IMR-90 (cell line): ENCODE measurements at regions not wholly inside any gene's neighbourhood (a gene's known extent, or its start where the extent isn't known, plus 50 kb on each side); places are given as distances from the start of the nearest gene placed in this dataset.

Experiments used
- ATAC-seq: fragments of 200-7000 bp; cut with Tn5 transposase; 2 replicates; pipeline ENCODE4 v1.9.1; 2020; ENCODE audit warnings: low read depth, mild to moderate bottlenecking, moderate library complexity
- BruUV-seq: library from RNA; stranded (reverse); fragments of 400-500 nt; replicated peaks from 2 replicates; lab custom pipeline; 2021; lab: Mats Ljungman, UMichigan
- CTCF ChIA-PET: fragments of 300-600 bp; formaldehyde crosslinking; extraction: SDS; loops from one replicate; lab custom pipeline; 2021; ENCODE audit warnings: antibody characterized with exemption; lab: Yijun Ruan, JAX
- POLR2A ChIA-PET: fragments of 300-600 bp; sonication (Branson Sonifier 250); formaldehyde crosslinking; loops from one replicate; lab custom pipeline; 2022; ENCODE audit warnings: antibody characterized with exemption; ENCODE audit not compliant: unreplicated experiment; lab: Charles Lee
- DNase-seq: peaks from one replicate; pipeline ENCODE4 v3.0.0; 2013
- H2AFZ ChIP-seq: replicated peaks from 2 replicates; pipeline ENCODE3; 2013; ENCODE audit warnings: low read length, mild to moderate bottlenecking; ENCODE audit not compliant: poor library complexity
- H2AK5ac ChIP-seq: 2 replicates; pipeline ENCODE4 v1.6.1; 2013; ENCODE audit warnings: low read depth, low read length, inconsistent platforms
- H2AK9ac ChIP-seq: replicated peaks from 2 replicates; pipeline ENCODE3; 2013; ENCODE audit warnings: mild to moderate bottlenecking, low read depth, low read length, moderate library complexity; ENCODE audit not compliant: poor library complexity
- H2BK120ac ChIP-seq: 2 replicates; pipeline ENCODE4 v1.6.1; 2013; ENCODE audit warnings: low read depth, low read length, inconsistent platforms
- H2BK15ac ChIP-seq: 3 replicates; pipeline ENCODE4 v1.6.1; 2013; ENCODE audit warnings: low read depth, low read length, inconsistent platforms
- H2BK20ac ChIP-seq: 2 replicates; pipeline ENCODE4 v1.6.1; 2013; ENCODE audit warnings: low read depth, mild to moderate bottlenecking, inconsistent platforms, low read length, moderate library complexity
- H2BK5ac ChIP-seq: 2 replicates; pipeline ENCODE4 v1.6.1; 2013; ENCODE audit warnings: mild to moderate bottlenecking, low read depth, low read length, inconsistent platforms; ENCODE audit not compliant: poor library complexity, severe bottlenecking
- H3K14ac ChIP-seq: replicated peaks from 2 replicates; pipeline ENCODE4 v1.6.1; 2013; ENCODE audit warnings: low read depth, low read length, inconsistent platforms
- H3K18ac ChIP-seq: 2 replicates; pipeline ENCODE4 v1.6.1; 2013; ENCODE audit warnings: low read depth, low read length, control low read depth
- H3K23ac ChIP-seq: 2 replicates; pipeline ENCODE4 v1.6.1; 2013; ENCODE audit warnings: low read depth, low read length, inconsistent platforms
- H3K27ac ChIP-seq: 2 replicates; pipeline ENCODE4 v1.5.1; 2013; ENCODE audit warnings: mild to moderate bottlenecking, control low read depth, low read length; ENCODE audit not compliant: insufficient read depth
- H3K27me3 ChIP-seq: 2 replicates; pipeline ENCODE4 v1.6.1; 2013; ENCODE audit warnings: low read length; ENCODE audit not compliant: control insufficient read depth, insufficient read depth
- H3K36me3 ChIP-seq: 2 replicates; pipeline ENCODE4 v1.6.1; 2013; ENCODE audit warnings: low read length, mixed read lengths; ENCODE audit not compliant: control insufficient read depth, insufficient read depth
- H3K4ac ChIP-seq: 2 replicates; pipeline ENCODE4 v1.6.1; 2013; ENCODE audit warnings: low read depth, low read length, inconsistent platforms
- H3K4me1 ChIP-seq: 2 replicates; pipeline ENCODE4 v1.6.1; 2013; ENCODE audit warnings: low read length, mixed read lengths; ENCODE audit not compliant: control insufficient read depth, insufficient read depth
- H3K4me2 ChIP-seq: 2 replicates; pipeline ENCODE4 v1.6.1; 2013; ENCODE audit warnings: low read depth, mild to moderate bottlenecking, control low read depth, low read length, moderate library complexity
- H3K4me3 ChIP-seq: 2 replicates; pipeline ENCODE4 v1.5.1; 2013; ENCODE audit warnings: low read depth, mild to moderate bottlenecking, control low read depth, low read length, moderate library complexity; ENCODE audit not compliant: insufficient read depth
- H3K56ac ChIP-seq: 2 replicates; pipeline ENCODE4 v1.6.1; 2013; ENCODE audit warnings: low read length, inconsistent platforms; ENCODE audit not compliant: insufficient read depth; ENCODE audit errors: extremely low read depth
- H3K79me1 ChIP-seq, 2 experiments: 2 replicates each; pipeline ENCODE4 v1.6.1; 2013; ENCODE audit warnings: low read length in 2 of 2, inconsistent platforms in 1 of 2, low read depth in 1 of 2
- H3K9ac ChIP-seq: 2 replicates; pipeline ENCODE4 v1.6.1; 2013; ENCODE audit warnings: low read depth, low read length, control low read depth
- H3K9me1 ChIP-seq: 2 replicates; pipeline ENCODE4 v1.6.1; 2013; ENCODE audit warnings: low read length, inconsistent platforms; ENCODE audit not compliant: insufficient read depth
- H3K9me3 ChIP-seq: 2 replicates; pipeline ENCODE4 v1.6.1; 2013; ENCODE audit warnings: low read length; ENCODE audit not compliant: control insufficient read depth, insufficient read depth
- H4K20me1 ChIP-seq: 2 replicates; pipeline ENCODE4 v1.6.1; 2013; ENCODE audit warnings: low read length, inconsistent platforms; ENCODE audit not compliant: insufficient read depth
- H4K5ac ChIP-seq: 2 replicates; pipeline ENCODE4 v1.6.1; 2013; ENCODE audit warnings: mild to moderate bottlenecking, low read depth, low read length, control low read depth
- H4K8ac ChIP-seq, 2 experiments: 2 replicates each; pipeline ENCODE4 v1.6.1; 2013; ENCODE audit warnings: low read depth in 2 of 2, low read length in 2 of 2, control low read depth in 1 of 2, inconsistent platforms in 1 of 2
- H4K91ac ChIP-seq: 2 replicates; pipeline ENCODE4 v1.6.1; 2013; ENCODE audit warnings: low read depth, low read length, inconsistent platforms; ENCODE audit not compliant: insufficient read depth
- BHLHE40 ChIP-seq: fragments of 150-350 bp; IDR thresholded peaks from 2 replicates; pipeline ENCODE4 v1.6.1; 2016; ENCODE audit warnings: mild to moderate bottlenecking, low read depth, low read length
- CEBPB ChIP-seq: IDR thresholded peaks from 2 replicates; pipeline ENCODE4 v1.6.1; 2012; ENCODE audit warnings: low read depth, low read length, improper control_type of control experiment
- CHD1 ChIP-seq: IDR thresholded peaks from 2 replicates; pipeline ENCODE4 v1.6.1; 2012; ENCODE audit warnings: low read depth, low read length, improper control_type of control experiment
- FOS ChIP-seq: fragments of 150-350 bp; IDR thresholded peaks from 2 replicates; pipeline ENCODE4 v1.6.1; 2016; ENCODE audit warnings: low read depth, low read length
- MAFK ChIP-seq: IDR thresholded peaks from 2 replicates; pipeline ENCODE4 v1.6.1; 2012; ENCODE audit warnings: low read depth, low read length, improper control_type of control experiment
- MAZ ChIP-seq: IDR thresholded peaks from 2 replicates; pipeline ENCODE4 v1.6.1; 2012; ENCODE audit warnings: low read depth, mild to moderate bottlenecking, low read length, improper control_type of control experiment, moderate library complexity, borderline replicate concordance
- MXI1 ChIP-seq: IDR thresholded peaks from 2 replicates; pipeline ENCODE4 v1.6.1; 2012; ENCODE audit warnings: low read depth, mild to moderate bottlenecking, low read length, moderate library complexity, borderline replicate concordance
- NFE2L2 ChIP-seq: fragments of 150-350 bp; IDR thresholded peaks from 2 replicates; pipeline ENCODE4 v1.6.1; 2016; ENCODE audit warnings: low read depth, mild to moderate bottlenecking, low read length
- POLR2A ChIP-seq: IDR thresholded peaks from 2 replicates; pipeline ENCODE4 v1.6.1; 2012; ENCODE audit warnings: mild to moderate bottlenecking, low read depth, low read length
- RAD21 ChIP-seq: IDR thresholded peaks from 2 replicates; pipeline ENCODE4 v1.6.1; 2012; ENCODE audit warnings: low read length, improper control_type of control experiment
- RCOR1 ChIP-seq: IDR thresholded peaks from 2 replicates; pipeline ENCODE4 v1.6.1; 2012; ENCODE audit warnings: mild to moderate bottlenecking, low read length, improper control_type of control experiment; ENCODE audit not compliant: insufficient replicate concordance
- RFX5 ChIP-seq: IDR thresholded peaks from 2 replicates; pipeline ENCODE4 v1.8.0; 2012; ENCODE audit warnings: low read depth, mild to moderate bottlenecking, low read length, moderate library complexity
- SMC3 ChIP-seq: fragments of 150-350 bp; IDR thresholded peaks from 2 replicates; pipeline ENCODE4 v1.6.1; 2016; ENCODE audit warnings: low read depth, mild to moderate bottlenecking, antibody characterized with exemption, low read length, moderate library complexity
- WGBS, 2 experiments: methylation state at CpG; one replicate each; pipeline versions ENCODE4 v1.1.5 to v1.1.7; 2013; ENCODE audit warnings: missing lambda C conversion rate in 2 of 2; ENCODE audit not compliant: insufficient read length in 1 of 2; ENCODE audit errors: extremely low coverage in 2 of 2; 5-methylcytosine and 5-hydroxymethylcytosine counted together
- dilution Hi-C: fragments of 300-500 bp; cut with HindIII; formaldehyde crosslinking; loops from one replicate; pipeline ENCODE4 v1.14.3; 2018; ENCODE audit warnings: low sequenced_read_pairs; ENCODE audit not compliant: unreplicated experiment
- in situ Hi-C: fragments of 300-500 bp; cut with MboI; formaldehyde crosslinking; loops from 3 replicates; pipeline ENCODE4 v1.14.3; 2019; ENCODE audit warnings: low sequenced_read_pairs, inconsistent platforms, mixed read lengths
- intact Hi-C: fragments of 100-400 bp; cut with micrococcal nuclease; formaldehyde crosslinking; loops from 2 replicates; pipeline ENCODE4 v1.10.0; 2022
- TF ChIP-seq, protein P1 (sequence below): fragments of 150-350 bp; IDR thresholded peaks from 2 replicates; pipeline ENCODE4 v1.6.1; 2016; ENCODE audit warnings: low read depth, mild to moderate bottlenecking, low read length, moderate library complexity, borderline replicate concordance
- TF ChIP-seq, protein P2 (sequence below): conservative IDR thresholded peaks from 2 replicates; pipeline ENCODE4 v1.5.1; 2012; ENCODE audit warnings: mild to moderate bottlenecking, low read depth, low read length, improper control_type of control experiment
- TF ChIP-seq, protein P3 (sequence below): fragments of 150-350 bp; IDR thresholded peaks from 2 replicates; pipeline ENCODE4 v1.6.1; 2017; ENCODE audit warnings: mild to moderate bottlenecking, antibody characterized with exemption, low read length, low read depth

DNA sequence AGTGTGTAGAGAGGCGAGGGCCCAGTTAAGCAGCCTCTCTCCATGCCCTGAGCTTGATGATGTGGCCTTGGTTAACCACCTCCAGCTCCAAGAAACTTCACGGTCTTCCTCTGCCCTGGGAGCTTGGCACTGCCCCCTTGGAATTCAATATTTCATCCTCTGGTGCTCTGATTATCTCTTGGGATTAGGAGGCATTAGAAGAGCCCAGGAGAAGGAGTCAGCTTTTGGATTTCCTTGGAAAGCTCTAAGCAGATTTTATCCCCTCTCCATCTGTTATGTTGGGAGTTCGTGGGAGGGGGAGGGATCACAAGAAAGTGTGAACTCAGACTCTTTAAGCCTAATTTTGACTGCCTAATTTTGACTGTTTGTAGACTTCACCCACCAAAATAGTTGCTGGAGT is 132.7 kb upstream of the AGBL1 start:
- Histone ChIP-seq H3K27ac (no peak overlapping the region), H2BK5ac (no peak overlapping the region), H3K4me3 (no peak overlapping the region), H4K91ac (no peak overlapping the region), H3K9me1 (no peaks in the 10 kb centered on the region), H2BK15ac (no peak overlapping the region), H3K4me2 (no peak overlapping the region), H3K27me3 (no peaks in the 10 kb centered on the region), H3K18ac (no peak overlapping the region), H3K23ac (no peak overlapping the region), H4K8ac (no peak overlapping the region), H3K4me1 (no peaks in the 10 kb centered on the region), H2AK5ac (no peak overlapping the region), H4K5ac (no peak overlapping the region), H2BK120ac (no peak overlapping the region), H2BK20ac (no peak overlapping the region), H3K9me3 (peaks cover 3% of the 10 kb centered on the region; the same call in 1 of the 2 replicates), H3K56ac (no peak overlapping the region), H2AK9ac (no peak overlapping the region), H3K9ac (no peak overlapping the region), H3K4ac (no peak overlapping the region), H3K36me3 (no peaks in the 10 kb centered on the region), H4K20me1 (no peaks in the 10 kb centered on the region), H3K79me1 (no peaks in the 10 kb centered on the region), H3K14ac (no peak overlapping the region), H2AFZ (no peak overlapping the region)
- no TSS peak for BruUV-seq
- no peak for TF ChIP-seq RCOR1
- no peak for TF ChIP-seq CEBPB
- TF ChIP-seq, protein P1, sequence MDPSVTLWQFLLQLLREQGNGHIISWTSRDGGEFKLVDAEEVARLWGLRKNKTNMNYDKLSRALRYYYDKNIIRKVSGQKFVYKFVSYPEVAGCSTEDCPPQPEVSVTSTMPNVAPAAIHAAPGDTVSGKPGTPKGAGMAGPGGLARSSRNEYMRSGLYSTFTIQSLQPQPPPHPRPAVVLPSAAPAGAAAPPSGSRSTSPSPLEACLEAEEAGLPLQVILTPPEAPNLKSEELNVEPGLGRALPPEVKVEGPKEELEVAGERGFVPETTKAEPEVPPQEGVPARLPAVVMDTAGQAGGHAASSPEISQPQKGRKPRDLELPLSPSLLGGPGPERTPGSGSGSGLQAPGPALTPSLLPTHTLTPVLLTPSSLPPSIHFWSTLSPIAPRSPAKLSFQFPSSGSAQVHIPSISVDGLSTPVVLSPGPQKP, result no peak
- no peak for TF ChIP-seq RAD21
- TF ChIP-seq MXI1, result no peak
- TF ChIP-seq, protein P2, sequence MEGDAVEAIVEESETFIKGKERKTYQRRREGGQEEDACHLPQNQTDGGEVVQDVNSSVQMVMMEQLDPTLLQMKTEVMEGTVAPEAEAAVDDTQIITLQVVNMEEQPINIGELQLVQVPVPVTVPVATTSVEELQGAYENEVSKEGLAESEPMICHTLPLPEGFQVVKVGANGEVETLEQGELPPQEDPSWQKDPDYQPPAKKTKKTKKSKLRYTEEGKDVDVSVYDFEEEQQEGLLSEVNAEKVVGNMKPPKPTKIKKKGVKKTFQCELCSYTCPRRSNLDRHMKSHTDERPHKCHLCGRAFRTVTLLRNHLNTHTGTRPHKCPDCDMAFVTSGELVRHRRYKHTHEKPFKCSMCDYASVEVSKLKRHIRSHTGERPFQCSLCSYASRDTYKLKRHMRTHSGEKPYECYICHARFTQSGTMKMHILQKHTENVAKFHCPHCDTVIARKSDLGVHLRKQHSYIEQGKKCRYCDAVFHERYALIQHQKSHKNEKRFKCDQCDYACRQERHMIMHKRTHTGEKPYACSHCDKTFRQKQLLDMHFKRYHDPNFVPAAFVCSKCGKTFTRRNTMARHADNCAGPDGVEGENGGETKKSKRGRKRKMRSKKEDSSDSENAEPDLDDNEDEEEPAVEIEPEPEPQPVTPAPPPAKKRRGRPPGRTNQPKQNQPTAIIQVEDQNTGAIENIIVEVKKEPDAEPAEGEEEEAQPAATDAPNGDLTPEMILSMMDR, result no peak
- TF ChIP-seq BHLHE40, result no peak
- TF ChIP-seq, protein P3, sequence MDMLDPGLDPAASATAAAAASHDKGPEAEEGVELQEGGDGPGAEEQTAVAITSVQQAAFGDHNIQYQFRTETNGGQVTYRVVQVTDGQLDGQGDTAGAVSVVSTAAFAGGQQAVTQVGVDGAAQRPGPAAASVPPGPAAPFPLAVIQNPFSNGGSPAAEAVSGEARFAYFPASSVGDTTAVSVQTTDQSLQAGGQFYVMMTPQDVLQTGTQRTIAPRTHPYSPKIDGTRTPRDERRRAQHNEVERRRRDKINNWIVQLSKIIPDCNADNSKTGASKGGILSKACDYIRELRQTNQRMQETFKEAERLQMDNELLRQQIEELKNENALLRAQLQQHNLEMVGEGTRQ, result no peak
- TF ChIP-seq MAZ, result no peak
- TF ChIP-seq CHD1, result no peak
- no peak for TF ChIP-seq NFE2L2
- no peak for TF ChIP-seq SMC3
- no peak for TF ChIP-seq FOS
- TF ChIP-seq RFX5, result no peak
- no peak for TF ChIP-seq MAFK
- TF ChIP-seq POLR2A, result no peak
- intact Hi-C loops, result no loop called here
- dilution Hi-C loops, result no loop called here
- POLR2A ChIA-PET, result no interaction called here
- WGBS, 2 experiments, result 0% methylated on average over 1 of the region's 3 CpGs; no CpG with 5 or more reads in 1 of the 2 experiments
- in situ Hi-C loops, result no loop called here
- CTCF ChIA-PET, result no interaction called here
- ATAC-seq (no peak), DNase-seq (no peak)
